ENCODE measurements at regions not wholly inside any gene's neighbourhood (a gene's known extent, or its start where the extent isn't known, plus 50 kb on each side); places are given as distances from the start of the nearest gene placed in this dataset.

GRCh38 chr1:60431593-60431992 lies 358.0 kb upstream of the C1orf87 start:
- DNase-seq (ENCODE audit: low spot score), result no peak

DNA sequence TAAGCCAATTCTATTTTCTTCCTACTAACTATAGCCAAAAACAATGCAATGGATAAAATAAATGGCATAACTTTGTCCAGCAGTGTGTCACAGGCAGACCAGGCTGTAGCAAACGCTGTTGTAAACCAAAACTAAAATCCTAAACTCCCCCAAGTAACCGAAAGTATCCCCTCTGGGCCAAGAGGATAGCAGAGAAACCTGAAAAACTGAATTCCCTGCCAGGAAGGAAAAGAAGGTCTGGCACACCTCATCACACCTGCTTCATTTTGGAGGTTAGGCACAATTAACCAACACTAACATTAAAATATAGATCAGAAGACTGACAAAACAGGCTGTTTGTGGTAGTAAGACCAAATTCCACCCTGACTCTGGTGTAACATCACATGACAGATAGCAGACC lies 356.8 kb upstream of the C1orf87 start:
- no peak for DNase-seq (ENCODE audit: low spot score)

DNA sequence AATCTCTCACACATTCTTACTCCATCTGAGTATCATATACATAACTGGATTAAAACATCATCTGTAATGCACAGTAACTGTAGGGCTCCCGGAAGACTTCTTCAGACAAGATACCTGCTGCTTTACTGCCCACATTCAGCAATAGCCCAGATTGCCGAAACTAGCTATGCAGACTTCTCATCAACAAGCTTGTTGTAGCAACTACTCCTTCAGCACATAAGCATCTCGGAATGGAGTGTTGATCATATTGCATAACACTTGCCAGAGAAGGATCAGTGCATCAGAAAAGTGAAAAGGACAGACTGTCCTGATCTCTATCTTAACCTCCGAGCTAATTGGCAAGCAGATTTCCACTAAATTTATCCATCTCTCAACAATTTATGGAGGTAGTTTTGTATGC lies 354.6 kb upstream of the C1orf87 start:
- no peak for DNase-seq (ENCODE audit: low spot score)

DNA sequence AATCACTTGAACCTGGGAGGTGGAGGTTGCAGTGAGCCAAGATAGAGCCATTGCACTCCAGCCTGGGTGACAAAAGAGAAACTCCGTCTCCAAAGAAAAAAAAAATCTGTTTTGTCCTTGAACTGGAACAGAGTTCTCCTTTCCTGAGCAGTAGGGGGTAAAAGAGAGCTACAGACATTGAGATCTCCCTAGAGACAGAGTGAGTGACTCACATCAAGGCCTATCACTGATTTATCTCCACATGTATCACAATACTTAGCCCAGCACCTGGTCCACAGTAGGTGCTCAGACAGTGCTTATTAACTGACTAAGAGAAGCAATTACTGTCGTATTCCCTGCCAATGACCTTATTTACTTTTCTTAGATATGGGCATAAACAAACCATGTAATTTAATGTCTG lies 354.1 kb upstream of the C1orf87 start:
- no peak for DNase-seq (ENCODE audit: low spot score)

DNA sequence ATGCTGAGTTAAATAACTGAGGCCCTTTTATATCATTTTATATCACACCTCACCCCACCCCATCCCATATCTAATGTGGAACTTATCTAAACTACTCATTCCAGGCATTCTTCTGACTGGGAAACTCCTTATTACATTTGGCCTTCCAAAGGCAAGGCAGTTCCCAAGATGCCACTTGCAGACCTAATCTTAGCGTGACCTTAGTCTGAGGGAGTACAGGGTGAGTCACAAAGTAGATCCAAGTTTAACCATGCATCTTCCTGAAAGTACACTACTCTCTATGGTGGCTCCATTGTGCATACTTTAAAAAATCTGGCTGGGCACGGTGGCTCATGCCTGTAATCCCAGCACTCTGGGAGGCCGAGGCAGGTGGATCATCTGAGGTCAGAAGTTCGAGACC lies 353.6 kb upstream of the C1orf87 start:
- no peak for DNase-seq (ENCODE audit: low spot score)

- peak; percentile 15 for DNase-seq (ENCODE audit: low spot score)
Measured at GRCh38 chr1:60425528-60425927, 352.0 kb upstream of the C1orf87 start.

DNA sequence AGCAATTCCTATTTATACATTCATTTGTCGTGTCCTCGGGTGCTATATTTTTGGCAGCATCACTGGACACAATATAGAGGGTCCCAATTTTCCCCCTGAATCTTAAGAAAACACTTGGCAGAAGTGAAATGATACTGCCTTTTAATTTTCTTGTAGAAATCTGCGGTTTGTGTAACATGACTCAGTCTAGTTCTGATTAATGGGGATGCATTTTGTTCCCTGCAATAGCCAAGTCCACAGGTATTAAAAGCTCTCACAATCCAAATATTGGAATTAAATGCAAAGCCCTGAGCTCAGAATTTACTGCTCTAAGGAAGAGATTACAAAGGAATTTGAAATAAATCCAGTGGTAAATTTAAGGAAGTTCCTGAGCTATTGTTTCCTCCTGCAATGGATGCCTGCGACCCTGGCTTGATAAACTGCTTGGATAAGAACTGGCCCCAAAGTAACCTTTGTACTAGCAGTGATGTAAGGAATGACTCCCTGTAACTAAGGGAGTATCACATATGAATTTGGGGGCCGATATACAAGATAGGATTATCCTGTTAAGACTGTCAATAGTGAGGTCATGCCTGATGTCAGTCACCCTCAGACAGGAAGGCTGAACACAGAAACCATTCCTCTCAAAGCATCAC lies 349.7 kb upstream of the C1orf87 start:
- DNase-seq (ENCODE audit: low spot score), result no peak

GRCh38 chr1:60421965-60422364 lies 348.4 kb upstream of the C1orf87 start:
- no peak for DNase-seq (ENCODE audit: low spot score)

DNA sequence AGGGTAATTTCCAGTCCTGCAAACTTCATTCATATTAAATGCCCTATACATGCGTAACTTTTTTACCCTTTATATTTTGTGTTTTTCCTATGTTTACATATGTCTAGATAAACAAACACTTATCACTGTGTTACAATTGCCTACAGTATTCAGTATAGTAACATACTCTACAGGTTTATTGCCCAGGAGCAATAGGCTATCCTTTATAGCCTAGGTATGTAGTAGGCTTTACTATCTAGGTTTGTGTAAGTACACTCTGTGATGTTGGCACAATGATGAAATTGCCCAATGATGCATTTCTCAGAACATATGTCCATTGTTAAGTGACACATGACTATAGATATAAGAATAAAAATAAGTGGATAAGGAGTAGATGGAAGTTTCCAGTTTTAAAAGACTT lies 345.5 kb upstream of the C1orf87 start:
- no peak for DNase-seq (ENCODE audit: low spot score)

DNA sequence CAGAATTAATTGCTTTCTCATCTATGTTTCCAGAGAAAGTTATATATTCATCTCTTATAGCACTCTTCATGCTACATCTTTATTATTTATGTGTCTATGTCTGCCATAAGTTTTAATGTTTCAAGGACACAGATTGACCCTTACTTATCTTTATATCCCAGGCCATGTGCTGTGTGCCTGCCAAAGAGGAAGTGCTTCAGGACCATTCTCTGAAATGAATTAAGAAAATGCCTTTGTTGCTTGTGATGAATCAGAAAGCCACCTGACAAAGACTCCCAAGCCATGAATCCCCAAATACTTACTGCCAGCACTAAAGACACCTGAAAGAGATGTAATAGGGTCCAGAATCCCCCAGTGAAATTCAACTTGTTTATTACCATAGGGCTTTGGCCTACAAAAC lies 342.1 kb upstream of the C1orf87 start:
- DNase-seq (ENCODE audit: low spot score), result no peak

- no peak for DNase-seq (ENCODE audit: low spot score)
Measured at GRCh38 chr1:60413091-60413490, 339.5 kb upstream of the C1orf87 start.

DNA sequence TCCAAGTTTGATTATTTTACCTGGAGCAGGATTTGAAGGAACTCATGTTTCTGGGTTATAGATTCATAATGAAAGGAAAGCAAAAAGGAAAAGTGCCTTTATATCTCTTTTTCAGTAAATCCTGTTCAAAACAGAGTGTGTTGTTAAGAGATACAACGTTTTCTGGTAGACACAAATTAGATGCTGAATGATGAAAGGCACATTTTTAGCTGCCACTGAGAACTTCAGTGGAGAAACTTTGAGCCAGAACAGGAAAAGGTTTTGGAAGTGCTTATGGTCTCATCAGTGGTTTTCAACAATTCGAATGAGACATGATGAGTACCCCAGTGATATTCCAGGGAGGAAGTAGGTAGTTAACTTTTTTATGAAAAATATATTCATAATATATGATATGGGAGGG lies 338.0 kb upstream of the C1orf87 start:
- no peak for DNase-seq (ENCODE audit: low spot score)

- DNase-seq (ENCODE audit: low spot score), result no peak
Measured at GRCh38 chr1:60402816-60403215, 329.2 kb upstream of the C1orf87 start.

DNA sequence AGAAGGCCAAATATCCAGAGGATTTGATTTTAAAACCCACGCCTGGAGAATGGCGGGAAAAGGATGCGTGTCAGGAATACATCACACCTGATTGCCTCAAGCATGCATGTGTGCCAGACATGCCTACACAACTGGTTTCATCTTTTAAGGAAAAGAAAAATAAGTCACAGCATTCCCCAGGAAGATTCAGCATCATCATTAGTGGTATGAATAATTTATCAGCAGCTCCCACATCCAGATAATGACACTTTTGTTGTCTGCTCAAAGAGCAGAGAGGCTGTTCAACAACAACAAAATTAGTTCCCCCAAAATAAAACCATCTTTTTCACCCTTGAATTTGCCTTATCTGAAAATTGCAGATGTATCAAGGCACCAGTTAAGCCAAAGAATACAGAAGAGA lies 328.6 kb upstream of the C1orf87 start:
- DNase-seq (ENCODE audit: low spot score), result no peak

GRCh38 chr1:60394436-60394835 lies 320.9 kb upstream of the C1orf87 start:
- no peak for DNase-seq (ENCODE audit: low spot score)

GRCh38 chr1:60390593-60391282 lies 317.2 kb upstream of the C1orf87 start:
- DNase-seq (ENCODE audit: low spot score), result no peak

GRCh38 chr1:60388092-60388987 lies 314.8 kb upstream of the C1orf87 start:
- DNase-seq (ENCODE audit: low spot score), result no peak

DNA sequence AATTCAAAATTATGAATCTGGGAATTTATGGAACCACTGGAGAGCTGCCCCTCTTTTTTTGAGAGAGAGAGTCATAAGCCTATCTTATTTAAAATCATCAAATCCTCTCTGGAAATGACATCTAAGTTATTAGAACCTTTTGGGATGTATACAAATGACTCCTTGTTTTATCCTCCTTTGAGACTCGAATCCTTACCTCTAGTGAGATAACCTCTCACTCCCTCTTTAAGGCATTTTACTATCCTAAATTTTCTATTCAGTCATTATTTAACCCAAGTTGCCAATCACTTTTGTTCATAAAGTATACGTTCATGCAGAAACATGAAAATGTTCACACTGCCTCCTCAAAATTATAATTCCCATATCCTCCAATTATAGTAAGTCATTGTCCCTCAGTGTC lies 313.6 kb upstream of the C1orf87 start:
- DNase-seq (ENCODE audit: low spot score), result no peak

DNA sequence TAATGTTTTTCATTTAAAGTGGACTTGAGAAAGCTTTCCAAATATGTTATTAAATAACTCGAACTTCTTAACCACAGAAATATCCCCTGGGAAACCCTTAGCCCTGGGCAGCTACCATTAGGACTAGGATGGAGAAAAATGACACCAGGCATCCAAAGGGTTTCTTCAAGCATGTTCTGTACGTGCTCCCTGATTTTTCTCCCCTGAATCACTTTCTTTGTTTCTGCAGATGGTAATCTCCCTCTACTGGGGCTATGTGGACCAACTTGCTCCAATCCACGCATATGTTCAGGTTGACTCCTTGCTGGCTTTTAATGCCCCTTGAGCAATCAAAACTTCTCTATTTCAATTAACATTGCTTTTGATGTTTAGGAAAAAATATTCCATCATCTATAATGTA lies 312.7 kb upstream of the C1orf87 start:
- DNase-seq (ENCODE audit: low spot score), result no peak

DNA sequence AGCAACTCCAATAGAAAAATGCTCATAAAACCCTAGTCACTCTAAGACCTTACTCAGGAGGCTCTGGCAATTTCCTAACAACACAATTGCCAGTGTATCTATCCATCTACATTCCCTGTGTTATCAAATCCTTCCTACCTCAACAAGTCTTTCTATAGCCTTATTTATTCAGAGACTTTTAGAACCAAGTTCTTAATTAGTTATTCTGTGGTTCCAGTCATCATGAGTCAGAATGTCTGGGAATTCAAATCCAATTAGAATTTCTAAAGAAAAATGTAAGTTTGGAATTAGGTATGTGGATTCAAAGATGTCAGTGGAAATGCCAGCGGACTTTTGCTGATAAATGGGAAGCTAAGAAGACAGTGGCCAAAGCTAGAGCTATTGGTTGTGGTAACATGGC lies 302.6 kb upstream of the C1orf87 start:
- DNase-seq (ENCODE audit: low spot score), result no peak

DNA sequence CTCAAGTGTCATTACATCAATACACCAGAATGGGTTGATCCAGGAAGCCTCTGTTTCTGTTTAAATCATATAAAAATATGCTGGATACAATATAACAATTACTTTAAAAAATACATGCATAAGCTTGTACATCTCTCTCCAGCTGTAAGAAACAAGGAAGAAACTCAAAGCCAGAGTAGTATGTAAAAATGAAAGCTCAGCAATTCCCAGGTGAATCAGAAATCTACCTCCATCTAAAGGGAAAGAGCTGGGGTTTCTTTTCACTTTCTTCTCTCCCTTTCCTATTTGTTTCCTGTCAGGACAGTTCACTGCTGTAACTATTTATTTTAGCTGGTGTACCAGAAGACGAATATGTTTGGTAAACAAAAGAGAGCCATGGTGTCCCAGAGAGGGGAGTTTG lies 301.0 kb upstream of the C1orf87 start:
- DNase-seq (ENCODE audit: low spot score), result no peak

- DNase-seq (ENCODE audit: low spot score), result no peak
Measured at GRCh38 chr1:60367532-60367931, 294.0 kb upstream of the C1orf87 start.

- no peak for DNase-seq (ENCODE audit: low spot score)
Measured at GRCh38 chr1:60359431-60359830, 285.9 kb upstream of the C1orf87 start.

Measured in AG08396 (cell line).